DOHH2 (cell line): ENCODE measurements at regions not wholly inside any gene's neighbourhood (a gene's known extent, or its start where the extent isn't known, plus 50 kb on each side); places are given as distances from the start of the nearest gene placed in this dataset.

ENCODE experiments used
- H3F3A ChIP-seq: fragments of 200-600 bp; sonication (generic), shearing (Covaris generic); 2 replicates; pipeline ENCODE4 v1.6.0; 2016; ENCODE audit warnings: antibody characterized with exemption, mild to moderate bottlenecking; ENCODE audit not compliant: control insufficient read depth, insufficient read depth
- H3K27ac ChIP-seq: fragments of 200-600 bp; sonication (generic); 2 replicates; pipeline ENCODE4 v1.5.1; 2014; ENCODE audit warnings: low read depth, mild to moderate bottlenecking, low read length, moderate library complexity
- H3K27me3 ChIP-seq: fragments of 200-600 bp; sonication (generic); 2 replicates; pipeline ENCODE4 v1.6.1; 2014; ENCODE audit warnings: mild to moderate bottlenecking, low read length, mixed read lengths; ENCODE audit not compliant: control insufficient read depth
- H3K36me3 ChIP-seq: fragments of 200-600 bp; sonication (generic); 2 replicates; pipeline ENCODE4 v1.6.1; 2014; ENCODE audit warnings: mild to moderate bottlenecking, low read length, moderate library complexity, mixed read lengths; ENCODE audit not compliant: control insufficient read depth
- H3K4me1 ChIP-seq: fragments of 200-600 bp; sonication (generic); 2 replicates; pipeline ENCODE4 v1.6.1; 2014; ENCODE audit warnings: mild to moderate bottlenecking, low read length, mixed read lengths; ENCODE audit not compliant: control insufficient read depth
- H3K4me2 ChIP-seq: fragments of 200-600 bp; sonication (generic); 2 replicates; pipeline ENCODE4 v1.6.0; 2014; ENCODE audit warnings: mild to moderate bottlenecking, low read length, moderate library complexity
- H3K4me3 ChIP-seq: fragments of 200-600 bp; sonication (generic); 2 replicates; pipeline ENCODE4 v1.5.1; 2014; ENCODE audit warnings: mild to moderate bottlenecking, low read length, mixed read lengths
- H3K79me2 ChIP-seq: fragments of 200-600 bp; sonication (generic); 2 replicates; pipeline ENCODE4 v1.6.1; 2014; ENCODE audit warnings: mild to moderate bottlenecking, low read length, mixed read lengths; ENCODE audit not compliant: control insufficient read depth
- H3K9me2 ChIP-seq: fragments of 200-600 bp; sonication (generic); replicated peaks from 2 replicates; pipeline ENCODE4 v1.6.1; 2014; ENCODE audit warnings: mild to moderate bottlenecking, low read length, mixed read lengths; ENCODE audit not compliant: control insufficient read depth
- H3K9me3 ChIP-seq: fragments of 200-600 bp; sonication (generic); 2 replicates; pipeline ENCODE4 v1.6.1; 2014; ENCODE audit warnings: antibody characterized with exemption, low read length, mixed read lengths; ENCODE audit not compliant: control insufficient read depth, insufficient read depth
- H4K20me1 ChIP-seq: fragments of 200-600 bp; sonication (generic); 2 replicates; pipeline ENCODE4 v1.6.0; 2014; ENCODE audit warnings: low read depth, mild to moderate bottlenecking, antibody characterized with exemption, low read length, moderate library complexity; ENCODE audit not compliant: control insufficient read depth, insufficient read depth
- EZH2phosphoT487 ChIP-seq: fragments of 200-600 bp; sonication (generic); IDR thresholded peaks from 2 replicates; pipeline ENCODE4 v1.6.1; 2017; ENCODE audit warnings: borderline replicate concordance, mild to moderate bottlenecking, antibody characterized with exemption, low read length, moderate library complexity, mixed read lengths
- TF ChIP-seq, protein P1 (sequence below): fragments of 200-600 bp; sonication (generic); IDR thresholded peaks from one replicate; pipeline ENCODE4 v1.5.1; 2014; ENCODE audit warnings: antibody characterized with exemption, mild to moderate bottlenecking, low read depth, low read length; ENCODE audit not compliant: poor library complexity, severe bottlenecking

GRCh38 chr1:31511848-31512615, 64.3 kb upstream of the TINAGL1 start:
- Histone ChIP-seq H3F3A (no peaks in the 10 kb centered on the region), H3K4me1 (peaks cover 23% of the 10 kb centered on the region), H4K20me1 (no peaks in the 10 kb centered on the region), H3K9me3 (peaks cover 20% of the 10 kb centered on the region; the same call in 1 of the 2 replicates), H3K27me3 (no peaks in the 10 kb centered on the region), H3K4me2 (no peak overlapping the region), H3K9me2 (no peaks in the 10 kb centered on the region), H3K4me3 (no peak overlapping the region), H3K36me3 (no peaks in the 10 kb centered on the region), H3K27ac (no peak overlapping the region), H3K79me2 (no peaks in the 10 kb centered on the region)
- TF ChIP-seq EZH2phosphoT487, result no peak

- Histone ChIP-seq H4K20me1 (no peaks in the 10 kb centered on the region), H3K27ac (no peak overlapping the region), H3K36me3 (no peaks in the 10 kb centered on the region), H3K27me3 (no peaks in the 10 kb centered on the region), H3F3A (no peaks in the 10 kb centered on the region), H3K4me1 (peaks cover 7% of the 10 kb centered on the region), H3K4me3 (no peak overlapping the region), H3K79me2 (no peaks in the 10 kb centered on the region), H3K4me2 (no peak overlapping the region), H3K9me3 (peaks cover 20% of the 10 kb centered on the region; the same call in 1 of the 2 replicates), H3K9me2 (no peaks in the 10 kb centered on the region)
- TF ChIP-seq, protein P1, sequence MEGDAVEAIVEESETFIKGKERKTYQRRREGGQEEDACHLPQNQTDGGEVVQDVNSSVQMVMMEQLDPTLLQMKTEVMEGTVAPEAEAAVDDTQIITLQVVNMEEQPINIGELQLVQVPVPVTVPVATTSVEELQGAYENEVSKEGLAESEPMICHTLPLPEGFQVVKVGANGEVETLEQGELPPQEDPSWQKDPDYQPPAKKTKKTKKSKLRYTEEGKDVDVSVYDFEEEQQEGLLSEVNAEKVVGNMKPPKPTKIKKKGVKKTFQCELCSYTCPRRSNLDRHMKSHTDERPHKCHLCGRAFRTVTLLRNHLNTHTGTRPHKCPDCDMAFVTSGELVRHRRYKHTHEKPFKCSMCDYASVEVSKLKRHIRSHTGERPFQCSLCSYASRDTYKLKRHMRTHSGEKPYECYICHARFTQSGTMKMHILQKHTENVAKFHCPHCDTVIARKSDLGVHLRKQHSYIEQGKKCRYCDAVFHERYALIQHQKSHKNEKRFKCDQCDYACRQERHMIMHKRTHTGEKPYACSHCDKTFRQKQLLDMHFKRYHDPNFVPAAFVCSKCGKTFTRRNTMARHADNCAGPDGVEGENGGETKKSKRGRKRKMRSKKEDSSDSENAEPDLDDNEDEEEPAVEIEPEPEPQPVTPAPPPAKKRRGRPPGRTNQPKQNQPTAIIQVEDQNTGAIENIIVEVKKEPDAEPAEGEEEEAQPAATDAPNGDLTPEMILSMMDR, result no peak
- TF ChIP-seq EZH2phosphoT487, result no peak
These were observed 62.2 kb upstream of the TINAGL1 start for GRCh38 chr1:31514117-31514516.

GRCh38 chr1:31515056-31515775, 61.1 kb upstream of the TINAGL1 start:
- H3K9me2 ChIP-seq, result no peaks in the 10 kb centered on the region
- peaks cover 20% of the 10 kb centered on the region; the same call in 1 of the 2 replicates for H3K9me3 ChIP-seq
- no peak overlapping the region for H3K4me3 ChIP-seq
- peaks cover 7% of the 10 kb centered on the region for H3K4me1 ChIP-seq
- H3K36me3 ChIP-seq, result no peaks in the 10 kb centered on the region
- no peak overlapping the region for H3K27ac ChIP-seq
- H3F3A ChIP-seq, result no peaks in the 10 kb centered on the region
- H3K4me2 ChIP-seq, result no peak overlapping the region
- H3K79me2 ChIP-seq, result no peaks in the 10 kb centered on the region
- no peak for TF ChIP-seq EZH2phosphoT487
- TF ChIP-seq, protein P1, result no peak
- H4K20me1 ChIP-seq, result no peaks in the 10 kb centered on the region
- H3K27me3 ChIP-seq, result no peaks in the 10 kb centered on the region

DNA sequence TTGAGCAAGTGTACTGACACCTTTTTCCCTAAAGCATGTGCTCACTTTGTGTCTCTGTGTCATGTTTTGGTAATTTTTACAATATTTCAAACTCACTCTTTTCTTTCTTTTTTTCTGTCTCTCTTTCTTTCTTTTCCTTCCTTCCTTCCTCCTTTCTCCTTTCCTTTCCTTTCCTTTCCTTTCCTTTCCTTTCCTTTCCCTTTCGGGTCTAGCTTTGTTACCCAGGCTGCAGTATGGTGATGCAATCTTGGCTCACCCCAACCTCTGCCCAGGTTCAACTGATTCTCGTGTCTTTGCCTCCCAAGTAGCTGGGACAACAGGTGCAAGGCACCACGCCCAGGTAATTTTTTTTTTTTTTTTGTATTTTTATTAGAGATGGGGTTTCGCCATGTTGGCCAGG, 60.4 kb upstream of the TINAGL1 start:
- Histone ChIP-seq H3K4me2 (no peak overlapping the region), H3K79me2 (no peaks in the 10 kb centered on the region), H3K9me2 (no peaks in the 10 kb centered on the region), H3K4me1 (peaks cover 7% of the 10 kb centered on the region), H3K9me3 (peaks cover 20% of the 10 kb centered on the region; the same call in 1 of the 2 replicates), H3K27ac (no peak overlapping the region), H3K36me3 (no peaks in the 10 kb centered on the region), H3K4me3 (no peak overlapping the region), H3K27me3 (no peaks in the 10 kb centered on the region), H3F3A (no peaks in the 10 kb centered on the region), H4K20me1 (no peaks in the 10 kb centered on the region)
- TF ChIP-seq EZH2phosphoT487, result no peak
- TF ChIP-seq, protein P1, result no peak
